Cardiac fibroblast (primary cell): ENCODE measurements at regions not wholly inside any gene's neighbourhood (a gene's known extent, or its start where the extent isn't known, plus 50 kb on each side); places are given as distances from the start of the nearest gene placed in this dataset.
"Not testable (repeated sequence)": the region's sequence is repeated elsewhere in the genome, so short reads cannot be mapped to it uniquely, and the experiment has no call there.

Source experiments
- DNase-seq, 2 donors: peaks; one replicate each; pipeline versions ENCODE4 v3.0.0 to v3.0.0-alpha.2; 2010; ENCODE audit warnings: low read depth in 2 of 2
- H3K4me3 ChIP-seq, 2 donors: replicated peaks in 1 of 2; 1 replicate in 1 of 2; 2 replicates in 1 of 2; pipeline ENCODE4 v1.5.1; 2011; ENCODE audit warnings: low read depth in 2 of 2, low read length in 2 of 2, mild to moderate bottlenecking in 2 of 2, moderate library complexity in 1 of 2
- TF ChIP-seq, protein P1 (sequence below): IDR thresholded peaks from one replicate; pipeline ENCODE4 v1.5.1; 2011; ENCODE audit warnings: low read depth, mild to moderate bottlenecking, low read length, inconsistent platforms

DNA sequence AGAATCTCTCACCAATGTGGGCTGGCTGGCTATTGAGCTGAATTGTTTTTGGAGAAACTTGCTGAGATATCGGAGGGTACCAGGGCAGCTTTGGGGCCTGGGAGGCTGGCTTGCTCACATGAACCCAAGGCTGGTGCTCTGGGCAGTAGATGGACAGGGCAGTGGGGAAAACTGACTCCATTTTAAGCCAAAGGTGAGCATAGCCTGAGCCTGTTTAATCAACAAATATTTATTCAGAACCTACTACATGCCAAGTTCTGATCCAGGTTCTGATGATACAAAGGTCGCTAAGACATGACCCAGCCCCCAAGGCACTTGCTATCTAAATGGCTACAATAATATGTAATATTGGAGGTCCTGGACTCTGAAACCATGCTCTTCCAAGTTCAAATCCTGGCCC is 86.6 kb downstream of the BUB3 start:
- TF ChIP-seq, protein P1, sequence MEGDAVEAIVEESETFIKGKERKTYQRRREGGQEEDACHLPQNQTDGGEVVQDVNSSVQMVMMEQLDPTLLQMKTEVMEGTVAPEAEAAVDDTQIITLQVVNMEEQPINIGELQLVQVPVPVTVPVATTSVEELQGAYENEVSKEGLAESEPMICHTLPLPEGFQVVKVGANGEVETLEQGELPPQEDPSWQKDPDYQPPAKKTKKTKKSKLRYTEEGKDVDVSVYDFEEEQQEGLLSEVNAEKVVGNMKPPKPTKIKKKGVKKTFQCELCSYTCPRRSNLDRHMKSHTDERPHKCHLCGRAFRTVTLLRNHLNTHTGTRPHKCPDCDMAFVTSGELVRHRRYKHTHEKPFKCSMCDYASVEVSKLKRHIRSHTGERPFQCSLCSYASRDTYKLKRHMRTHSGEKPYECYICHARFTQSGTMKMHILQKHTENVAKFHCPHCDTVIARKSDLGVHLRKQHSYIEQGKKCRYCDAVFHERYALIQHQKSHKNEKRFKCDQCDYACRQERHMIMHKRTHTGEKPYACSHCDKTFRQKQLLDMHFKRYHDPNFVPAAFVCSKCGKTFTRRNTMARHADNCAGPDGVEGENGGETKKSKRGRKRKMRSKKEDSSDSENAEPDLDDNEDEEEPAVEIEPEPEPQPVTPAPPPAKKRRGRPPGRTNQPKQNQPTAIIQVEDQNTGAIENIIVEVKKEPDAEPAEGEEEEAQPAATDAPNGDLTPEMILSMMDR: no peak
- H3K4me3 ChIP-seq: no peak overlapping the region
- no peak for DNase-seq

DNA sequence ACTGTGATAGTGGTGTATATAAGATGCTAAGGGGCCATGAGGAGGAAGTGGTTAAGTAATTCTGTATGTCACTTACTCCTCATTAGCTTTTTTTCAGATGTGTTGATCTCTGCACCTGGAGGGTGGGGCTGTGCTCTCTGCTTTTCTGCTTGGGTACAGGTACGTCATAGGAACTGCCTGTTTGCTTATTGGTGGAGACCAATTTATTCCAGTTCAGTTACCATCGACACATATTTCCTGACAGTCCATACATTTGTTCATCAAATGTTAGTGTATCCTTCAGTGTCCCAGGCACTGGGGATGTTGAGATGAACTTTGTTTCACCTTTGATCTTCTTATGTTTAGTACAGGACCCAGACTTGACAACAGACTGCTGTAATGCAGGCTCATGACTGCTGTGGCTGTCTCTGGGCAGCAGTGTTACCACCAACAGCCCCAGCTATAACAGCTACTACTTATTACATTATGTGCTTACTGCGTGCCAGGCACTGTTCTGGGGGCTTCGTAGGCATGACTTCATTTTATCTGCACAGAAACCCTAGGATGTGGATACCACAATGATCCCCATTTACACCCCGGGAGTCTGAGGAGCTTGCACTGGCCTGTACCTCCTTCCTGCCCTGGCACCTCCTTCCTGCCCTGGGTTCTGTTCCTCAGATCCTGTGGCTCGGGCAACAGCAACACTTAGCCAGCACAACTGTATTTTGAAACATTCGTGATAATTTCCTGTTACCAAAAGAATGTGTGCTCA is 87.4 kb downstream of the BUB3 start:
- no peak for DNase-seq
- H3K4me3 ChIP-seq: no peak overlapping the region

DNA sequence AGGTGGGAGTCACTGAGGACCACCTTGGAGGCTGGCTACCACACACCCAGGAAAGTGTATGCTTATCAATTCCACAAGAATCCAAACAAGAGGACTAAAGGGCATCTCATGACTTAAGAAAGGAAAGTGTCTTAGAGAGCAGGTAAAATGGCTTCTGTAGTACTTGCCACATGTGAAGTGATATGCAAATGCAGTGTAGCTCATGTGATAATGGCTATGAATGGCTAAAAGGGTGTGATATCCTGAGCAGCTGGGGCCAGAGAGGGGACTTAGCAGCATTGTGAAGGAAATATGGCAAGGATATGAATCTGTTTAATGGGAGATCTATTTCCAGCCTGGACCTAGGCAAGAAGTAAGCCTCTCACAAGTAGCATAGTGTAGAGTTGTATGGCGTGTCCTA is 90.5 kb downstream of the BUB3 start:
- TF ChIP-seq, protein P1: no peak
- no peak overlapping the region for H3K4me3 ChIP-seq
- DNase-seq: no peak

More for the DNA sequence above, 87.4 kb downstream of the BUB3 start:
- TF ChIP-seq, protein P1: no peak

DNA sequence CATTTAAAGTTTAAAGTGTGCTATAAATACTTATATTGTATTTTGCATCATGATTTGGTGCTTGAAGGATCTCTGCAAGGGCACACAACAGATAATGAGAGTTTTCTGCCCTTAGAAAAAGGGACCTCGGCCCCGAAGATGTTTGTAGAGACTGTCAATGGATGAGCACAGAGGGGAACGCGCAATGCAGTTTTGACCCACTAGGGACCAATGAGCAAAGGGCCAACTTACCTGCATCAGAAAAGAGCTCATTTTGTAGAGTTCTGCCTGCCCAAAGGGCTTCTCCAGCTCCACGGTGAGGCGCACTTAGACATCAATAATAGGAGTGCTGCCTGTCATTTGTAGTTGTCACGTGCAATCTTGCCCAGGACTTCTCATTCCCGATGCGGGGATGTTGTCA is 91.1 kb downstream of the BUB3 start:
- no peak for DNase-seq
- TF ChIP-seq, protein P1: no peak
- no peak overlapping the region for H3K4me3 ChIP-seq

DNA sequence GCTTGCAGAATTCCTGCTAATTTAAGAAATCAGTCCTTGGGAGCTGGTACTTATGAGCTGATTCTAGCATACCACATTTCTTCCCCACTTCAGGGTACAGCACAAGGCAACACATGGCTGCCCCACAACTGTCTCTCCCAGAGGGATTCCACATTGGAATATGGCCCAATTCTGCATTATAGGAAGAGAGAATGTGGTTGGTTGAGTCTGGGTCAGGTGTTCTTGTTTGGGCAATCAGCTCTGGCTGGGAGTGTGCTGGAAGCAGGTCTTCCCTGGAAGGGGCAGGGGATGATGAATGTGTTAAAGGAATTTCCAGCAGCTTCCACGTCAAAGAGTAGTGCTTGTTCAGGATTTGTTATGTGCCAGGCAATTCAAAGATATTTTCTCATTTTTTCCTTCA is 95.7 kb downstream of the BUB3 start:
- TF ChIP-seq, protein P1: no peak
- DNase-seq: peak; percentile 22 to 71
- no peak overlapping the region for H3K4me3 ChIP-seq

DNA sequence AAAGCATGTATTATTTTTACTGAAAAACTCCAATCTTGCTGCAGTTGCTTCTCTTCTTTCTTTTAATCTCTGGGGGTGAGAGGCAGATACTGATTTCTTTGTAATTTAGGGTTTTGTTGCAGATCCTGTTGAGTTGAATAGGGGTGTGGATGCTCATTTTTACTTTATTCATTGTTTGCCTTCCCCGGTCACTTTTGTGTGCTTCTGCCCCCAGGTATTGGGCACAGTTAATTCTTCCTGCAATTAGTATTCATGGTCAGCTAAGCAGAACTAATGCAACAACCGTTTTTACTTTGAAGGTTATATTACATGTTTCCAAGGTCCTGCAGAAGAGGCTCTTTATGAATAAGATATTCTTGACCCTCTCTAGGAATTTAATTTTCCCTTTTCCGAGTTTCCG is 96.4 kb downstream of the BUB3 start:
- no peak overlapping the region for H3K4me3 ChIP-seq
- TF ChIP-seq, protein P1: no peak
- DNase-seq: no peak

DNA sequence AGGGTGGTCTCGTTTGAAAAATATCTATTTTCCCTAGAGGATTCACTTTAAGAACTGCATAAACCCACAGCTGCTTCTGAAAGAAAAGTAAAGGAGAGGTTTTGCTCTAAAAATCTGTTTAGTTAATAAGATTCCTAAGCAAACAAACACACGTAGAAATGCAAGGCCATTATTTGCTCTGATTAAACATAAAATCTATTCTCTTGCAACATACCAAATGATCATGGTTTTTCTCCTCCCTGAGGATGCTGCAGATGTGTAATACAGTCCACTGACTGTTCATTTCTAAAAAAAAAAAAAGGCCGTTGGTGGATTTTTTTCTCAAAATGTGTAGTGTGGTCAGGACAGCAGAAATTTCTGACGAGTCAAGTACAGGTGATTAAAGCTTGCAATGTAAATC is 98.6 kb downstream of the BUB3 start:
- no peak overlapping the region for H3K4me3 ChIP-seq
- no peak for DNase-seq
- TF ChIP-seq, protein P1: no peak

DNA sequence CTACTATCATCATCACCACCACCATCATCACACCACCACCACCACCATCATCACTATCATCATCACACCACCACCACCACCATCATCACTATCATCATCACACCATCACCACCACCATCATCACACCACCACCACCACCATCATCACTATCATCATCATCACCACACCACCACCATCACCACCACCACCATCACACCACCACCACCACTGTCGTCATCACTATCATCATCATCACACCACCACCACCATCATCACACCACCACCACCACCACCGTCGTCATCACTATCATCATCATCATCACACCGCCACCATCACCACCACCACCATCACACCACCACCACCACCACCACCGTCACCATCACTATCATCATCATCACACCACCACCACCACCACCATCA is 100.1 kb downstream of the BUB3 start:
- not testable (repeated sequence) for H3K4me3 ChIP-seq, DNase-seq
